ENCODE measurements at regions not wholly inside any gene's neighbourhood (a gene's known extent, or its start where the extent isn't known, plus 50 kb on each side); places are given as distances from the start of the nearest gene placed in this dataset.

GRCh38 chr1:208763971-208764370 lies 519.8 kb upstream of the PLXNA2 start:
- Mint-ChIP-seq H3K4me1 (ENCODE audit: low read depth) (no peaks in the 10 kb centered on the region), H3K9me3 (ENCODE audit: low read depth) (no peaks in the 10 kb centered on the region), H3K27me3 (ENCODE audit: low read depth) (no peaks in the 10 kb centered on the region), H3K4me3 (ENCODE audit: unreplicated experiment) (no peak overlapping the region), H3K27ac (ENCODE audit: unreplicated experiment) (no peak overlapping the region), H3K36me3 (ENCODE audit: low read depth) (no peaks in the 10 kb centered on the region)
- TF ChIP-seq CTCF (IDR thresholded peaks at IDR 0.05): no peak
- DNase-seq (ENCODE audit: low spot score): no peak

GRCh38 chr1:208766832-208767231 lies 522.6 kb upstream of the PLXNA2 start:
- Mint-ChIP-seq H3K4me3 (ENCODE audit: unreplicated experiment) (no peak overlapping the region), H3K36me3 (ENCODE audit: low read depth) (no peaks in the 10 kb centered on the region), H3K27ac (ENCODE audit: unreplicated experiment) (no peak overlapping the region), H3K27me3 (ENCODE audit: low read depth) (no peaks in the 10 kb centered on the region), H3K9me3 (ENCODE audit: low read depth) (no peaks in the 10 kb centered on the region), H3K4me1 (ENCODE audit: low read depth) (no peaks in the 10 kb centered on the region)
- TF ChIP-seq CTCF (IDR thresholded peaks at IDR 0.05): no peak
- DNase-seq (ENCODE audit: low spot score): no peak

GRCh38 chr1:208767816-208768215 lies 523.6 kb upstream of the PLXNA2 start:
- Mint-ChIP-seq H3K27ac (ENCODE audit: unreplicated experiment) (no peak overlapping the region), H3K27me3 (ENCODE audit: low read depth) (no peaks in the 10 kb centered on the region), H3K9me3 (ENCODE audit: low read depth) (no peaks in the 10 kb centered on the region), H3K4me3 (ENCODE audit: unreplicated experiment) (no peak overlapping the region), H3K36me3 (ENCODE audit: low read depth) (no peaks in the 10 kb centered on the region), H3K4me1 (ENCODE audit: low read depth) (no peaks in the 10 kb centered on the region)
- no peak for TF ChIP-seq CTCF (IDR thresholded peaks at IDR 0.05)
- no peak for DNase-seq (ENCODE audit: low spot score)

GRCh38 chr1:208772891-208773290 lies 528.7 kb upstream of the PLXNA2 start:
- Mint-ChIP-seq H3K4me3 (ENCODE audit: unreplicated experiment) (no peak overlapping the region), H3K4me1 (ENCODE audit: low read depth) (no peaks in the 10 kb centered on the region), H3K27me3 (ENCODE audit: low read depth) (peaks cover 4% of the 10 kb centered on the region), H3K36me3 (ENCODE audit: low read depth) (no peaks in the 10 kb centered on the region), H3K9me3 (ENCODE audit: low read depth) (peaks cover 5% of the 10 kb centered on the region), H3K27ac (ENCODE audit: unreplicated experiment) (no peak overlapping the region)
- no peak for TF ChIP-seq CTCF (IDR thresholded peaks at IDR 0.05)
- DNase-seq (ENCODE audit: low spot score): no peak

GRCh38 chr1:208775841-208776240 lies 531.7 kb upstream of the PLXNA2 start:
- Mint-ChIP-seq H3K36me3 (ENCODE audit: low read depth) (no peaks in the 10 kb centered on the region), H3K9me3 (ENCODE audit: low read depth) (peaks cover 9% of the 10 kb centered on the region), H3K27me3 (ENCODE audit: low read depth) (peaks cover 8% of the 10 kb centered on the region), H3K27ac (ENCODE audit: unreplicated experiment) (no peak overlapping the region), H3K4me1 (ENCODE audit: low read depth) (no peaks in the 10 kb centered on the region), H3K4me3 (ENCODE audit: unreplicated experiment) (no peak overlapping the region)
- no peak for DNase-seq (ENCODE audit: low spot score)
- no peak for TF ChIP-seq CTCF (IDR thresholded peaks at IDR 0.05)
